Karpas-422 (cell line): ENCODE measurements at regions not wholly inside any gene's neighbourhood (a gene's known extent, or its start where the extent isn't known, plus 50 kb on each side); places are given as distances from the start of the nearest gene placed in this dataset.
"Not testable (repeated sequence)": the region's sequence is repeated elsewhere in the genome, so short reads cannot be mapped to it uniquely, and the experiment has no call there.

Source experiments
- DNase-seq: peaks from one replicate; pipeline ENCODE4 v3.0.0-alpha.2; 2015
- H2AFZ ChIP-seq: fragments of 200-600 bp; sonication (generic); 2 replicates; pipeline ENCODE4 v1.6.1; 2014; ENCODE audit warnings: antibody characterized with exemption, low read length, mixed read lengths
- H3K27ac ChIP-seq: fragments of 200-600 bp; sonication (generic); 2 replicates; pipeline ENCODE4 v1.5.1; 2014; ENCODE audit warnings: mild to moderate bottlenecking, low read length, moderate library complexity
- H3K27me3 ChIP-seq: fragments of 200-600 bp; sonication (generic); 2 replicates; pipeline ENCODE4 v1.6.1; 2014; ENCODE audit warnings: low read length, mixed read lengths
- H3K36me3 ChIP-seq: fragments of 200-600 bp; sonication (generic); 2 replicates; pipeline ENCODE4 v1.6.1; 2014; ENCODE audit warnings: low read length, mixed read lengths; ENCODE audit not compliant: insufficient read depth
- H3K4me1 ChIP-seq: fragments of 200-600 bp; sonication (generic); 2 replicates; pipeline ENCODE4 v1.6.1; 2014; ENCODE audit warnings: mild to moderate bottlenecking, low read length, mixed read lengths
- H3K4me2 ChIP-seq: fragments of 200-600 bp; sonication (generic); 2 replicates; pipeline ENCODE4 v1.6.1; 2014; ENCODE audit warnings: low read length, low read depth, mild to moderate bottlenecking; ENCODE audit not compliant: poor library complexity, severe bottlenecking
- H3K4me3 ChIP-seq: fragments of 200-600 bp; sonication (generic); 2 replicates; pipeline ENCODE4 v1.5.1; 2014; ENCODE audit warnings: mild to moderate bottlenecking, antibody characterized with exemption, low read length, mixed read lengths
- H3K79me2 ChIP-seq: fragments of 200-600 bp; sonication (generic); 2 replicates; pipeline ENCODE4 v1.6.1; 2014; ENCODE audit warnings: mild to moderate bottlenecking, low read length, mixed read lengths
- H3K9ac ChIP-seq: fragments of 200-600 bp; sonication (generic); 2 replicates; pipeline ENCODE4 v1.6.0; 2014; ENCODE audit warnings: low read length
- H3K9me2 ChIP-seq: fragments of 200-600 bp; sonication (generic), shearing (Covaris generic); replicated peaks from 2 replicates; pipeline ENCODE4 v1.6.0; 2014; ENCODE audit warnings: mild to moderate bottlenecking, low read length, moderate library complexity; ENCODE audit not compliant: insufficient read depth
- H3K9me3 ChIP-seq: fragments of 300-700, 200-600 bp; sonication (generic); 2 replicates; pipeline ENCODE4 v1.6.1; 2014; ENCODE audit warnings: low read length, mixed read lengths
- H4K20me1 ChIP-seq: fragments of 200-600 bp; sonication (generic); 2 replicates; pipeline ENCODE4 v1.6.1; 2014; ENCODE audit warnings: mild to moderate bottlenecking, antibody characterized with exemption, low read length, low read depth; ENCODE audit not compliant: insufficient read depth

DNA sequence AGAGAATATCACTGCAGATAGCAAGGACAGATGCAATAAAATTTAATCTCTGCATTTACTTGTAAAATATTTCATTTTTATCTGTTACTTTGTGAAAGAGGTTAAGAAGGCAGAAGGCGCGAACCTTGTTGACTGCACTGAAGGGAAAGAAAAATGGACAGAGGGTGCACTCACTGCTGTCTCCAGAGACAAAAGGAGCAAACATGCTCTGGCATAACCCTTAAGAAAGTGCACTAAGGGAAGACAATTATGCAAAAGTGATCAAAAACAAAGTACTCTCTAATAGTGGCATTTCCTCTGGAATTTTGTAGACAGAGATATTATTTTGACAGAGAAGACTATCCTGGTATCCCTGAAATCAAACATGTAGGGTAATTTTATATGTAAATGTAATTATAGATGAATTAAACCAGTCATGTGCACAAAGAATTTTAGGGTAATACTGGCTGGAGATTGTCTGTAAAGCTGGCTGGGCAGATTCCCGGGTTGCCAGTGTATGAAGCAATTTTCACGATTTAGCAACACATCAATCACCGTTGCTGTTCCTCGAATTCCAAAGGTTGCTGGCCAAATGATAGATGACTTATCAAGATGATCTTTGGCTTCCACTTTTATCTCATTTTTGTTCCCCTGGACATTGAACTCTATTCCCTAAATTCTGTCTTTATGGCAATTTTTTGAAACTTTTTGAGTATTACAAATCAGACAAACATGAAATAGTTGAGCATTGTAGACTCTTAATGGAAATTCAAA lies 1176.9 kb downstream of the SUCLG1 start:
- Histone ChIP-seq H3K27ac (no peak overlapping the region), H3K4me1 (no peaks in the 10 kb centered on the region), H3K9me2 (no peaks in the 10 kb centered on the region), H3K79me2 (no peaks in the 10 kb centered on the region), H3K4me3 (no peak overlapping the region), H3K4me2 (no peak overlapping the region), H4K20me1 (no peaks in the 10 kb centered on the region), H3K27me3 (no peaks in the 10 kb centered on the region), H2AFZ (no peak overlapping the region), H3K9ac (no peak overlapping the region), H3K9me3 (peaks cover 33% of the 10 kb centered on the region), H3K36me3 (no peaks in the 10 kb centered on the region)
- DNase-seq: no peak

DNA sequence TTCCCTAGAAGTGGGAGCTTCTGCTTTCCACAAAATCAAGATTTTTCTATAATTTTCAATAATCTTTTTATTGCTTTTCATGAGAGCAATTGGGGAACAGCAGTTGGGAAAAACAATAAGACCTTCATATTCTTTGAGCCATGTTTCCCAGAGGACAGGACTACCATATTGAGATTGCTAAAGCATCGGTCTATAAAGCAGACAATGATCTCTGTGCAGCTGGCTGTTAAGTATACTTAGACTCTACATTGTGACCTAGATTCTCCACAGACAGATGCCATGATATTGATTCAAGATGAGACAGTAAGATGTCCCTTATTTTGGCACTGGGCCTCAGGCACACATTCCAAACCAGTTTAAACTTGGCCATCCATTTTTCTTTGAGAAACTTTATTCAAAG lies 1178.7 kb downstream of the SUCLG1 start:
- Histone ChIP-seq H2AFZ (no peak overlapping the region), H3K4me3 (no peak overlapping the region), H3K36me3 (no peaks in the 10 kb centered on the region), H3K27me3 (no peaks in the 10 kb centered on the region), H3K9me3 (peaks cover 35% of the 10 kb centered on the region), H3K27ac (no peak overlapping the region), H3K79me2 (no peaks in the 10 kb centered on the region), H3K4me2 (no peak overlapping the region), H4K20me1 (no peaks in the 10 kb centered on the region), H3K9ac (no peak overlapping the region), H3K9me2 (no peaks in the 10 kb centered on the region), H3K4me1 (no peaks in the 10 kb centered on the region)
- DNase-seq: no peak

DNA sequence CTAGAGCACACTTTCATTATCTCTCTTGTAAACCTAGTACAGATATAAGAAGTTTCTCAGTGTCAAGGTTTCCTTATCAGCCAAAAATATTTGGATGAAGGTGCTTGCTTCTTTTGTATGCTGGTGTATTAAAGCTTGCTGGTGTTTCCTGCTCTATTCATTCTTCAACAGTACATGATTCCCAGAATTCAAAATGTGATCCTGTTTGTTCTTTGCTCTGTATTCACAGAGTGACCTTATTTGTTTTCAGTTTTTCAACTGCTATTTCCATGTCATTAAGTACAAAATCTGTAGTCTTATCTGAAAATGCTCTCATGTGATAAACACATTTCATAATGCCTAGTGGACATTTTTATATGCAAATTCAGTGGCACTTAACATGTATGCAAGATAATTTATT lies 1185.8 kb downstream of the SUCLG1 start:
- Histone ChIP-seq H3K9ac (no peak overlapping the region), H3K4me2 (no peak overlapping the region), H3K9me3 (peaks cover 54% of the 10 kb centered on the region), H3K4me1 (no peaks in the 10 kb centered on the region), H3K9me2 (no peaks in the 10 kb centered on the region), H3K79me2 (no peaks in the 10 kb centered on the region), H4K20me1 (no peaks in the 10 kb centered on the region), H3K36me3 (no peaks in the 10 kb centered on the region), H3K27me3 (no peaks in the 10 kb centered on the region), H3K4me3 (no peak overlapping the region), H2AFZ (no peak overlapping the region), H3K27ac (no peak overlapping the region)
- DNase-seq: no peak

DNA sequence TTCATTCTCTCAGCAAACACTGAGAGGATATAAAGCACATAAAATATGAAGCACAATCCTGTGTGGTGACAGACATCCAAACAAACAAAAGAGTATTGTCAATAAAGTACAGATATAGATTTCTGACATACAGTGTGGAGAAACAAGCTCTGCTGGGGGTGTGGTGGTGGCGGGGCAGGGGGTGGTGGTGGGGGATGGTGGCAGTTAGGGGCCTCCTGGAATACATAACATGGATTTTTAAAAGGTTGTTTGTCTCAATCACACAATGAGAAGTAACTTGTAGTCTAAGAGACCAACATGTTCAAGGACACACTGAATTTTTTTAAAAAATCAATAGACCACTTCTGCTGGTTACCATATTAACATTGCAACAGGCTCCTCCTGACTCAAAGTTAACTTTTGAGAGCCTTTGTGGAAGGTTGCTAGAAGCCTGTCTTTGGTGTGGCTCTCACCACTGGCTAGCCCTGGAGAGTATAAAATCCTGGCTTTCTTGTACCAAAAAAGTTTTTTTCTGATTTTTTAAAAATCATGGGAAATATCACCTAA lies 1197.4 kb downstream of the SUCLG1 start:
- no peaks in the 10 kb centered on the region for H3K79me2 ChIP-seq
- no peaks in the 10 kb centered on the region for H3K4me1 ChIP-seq
- no peaks in the 10 kb centered on the region for H3K36me3 ChIP-seq
- no peak overlapping the region for H3K27ac ChIP-seq
- no peaks in the 10 kb centered on the region for H4K20me1 ChIP-seq
- no peak overlapping the region for H3K4me2 ChIP-seq
- DNase-seq: no peak
- peaks cover 45% of the 10 kb centered on the region for H3K9me3 ChIP-seq
- no peak overlapping the region for H3K4me3 ChIP-seq
- H3K27me3 ChIP-seq: no peaks in the 10 kb centered on the region
- no peak overlapping the region for H2AFZ ChIP-seq
- no peaks in the 10 kb centered on the region for H3K9me2 ChIP-seq
- H3K9ac ChIP-seq: no peak overlapping the region

DNA sequence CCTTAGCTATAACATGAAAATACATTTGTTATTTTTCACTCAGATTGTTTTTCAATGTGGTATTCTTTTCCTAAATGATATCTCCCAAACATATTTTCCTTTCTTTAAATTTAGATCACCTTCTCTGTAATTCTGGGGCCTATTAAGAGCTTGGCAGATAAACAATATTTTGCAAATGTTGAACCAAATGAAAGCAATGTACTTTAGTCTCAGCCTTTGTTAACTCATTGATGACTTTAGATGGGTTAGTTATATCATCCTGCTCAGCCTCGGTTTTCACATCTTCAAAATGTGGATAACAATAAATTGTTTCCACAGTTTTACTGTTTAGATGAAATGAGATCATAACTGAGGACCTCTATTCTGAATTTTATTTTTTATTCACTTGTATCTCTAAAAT lies 1205.2 kb downstream of the SUCLG1 start:
- Histone ChIP-seq H3K4me2 (no peak overlapping the region), H3K9ac (no peak overlapping the region), H3K9me2 (no peaks in the 10 kb centered on the region), H3K27me3 (no peaks in the 10 kb centered on the region), H3K27ac (no peak overlapping the region), H3K36me3 (no peaks in the 10 kb centered on the region), H3K4me1 (no peaks in the 10 kb centered on the region), H3K79me2 (no peaks in the 10 kb centered on the region), H3K4me3 (no peak overlapping the region), H4K20me1 (no peaks in the 10 kb centered on the region), H3K9me3 (peaks cover 35% of the 10 kb centered on the region), H2AFZ (no peak overlapping the region)
- DNase-seq: no peak

DNA sequence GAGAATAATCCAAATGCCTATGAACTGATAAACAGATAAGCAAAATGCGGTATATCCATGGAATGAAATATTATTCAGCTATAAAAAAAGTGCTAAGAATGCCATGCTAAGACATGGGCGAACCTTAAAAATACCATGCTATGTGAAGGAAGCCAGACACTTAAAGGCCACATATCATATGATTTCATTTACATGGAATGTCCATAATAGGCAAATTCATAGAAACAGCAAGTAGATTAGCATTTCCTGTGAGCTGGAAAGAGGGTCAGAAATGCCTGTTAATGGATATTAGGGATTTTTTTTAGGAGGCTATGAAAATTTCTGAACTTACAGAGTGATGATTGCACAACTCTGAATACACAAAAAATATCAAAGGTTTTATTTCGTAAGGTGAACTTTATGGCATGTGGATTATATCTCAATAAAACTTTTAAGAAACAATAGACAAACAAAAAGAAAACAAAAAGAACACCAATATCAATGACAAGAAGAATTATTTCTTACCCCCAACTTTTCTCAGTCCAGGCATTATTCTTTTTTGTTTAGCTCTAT lies 1207.7 kb downstream of the SUCLG1 start:
- Histone ChIP-seq H3K4me3 (no peak overlapping the region), H2AFZ (no peak overlapping the region), H3K4me1 (no peaks in the 10 kb centered on the region), H3K4me2 (no peak overlapping the region), H3K36me3 (no peaks in the 10 kb centered on the region), H3K9me3 (peaks cover 23% of the 10 kb centered on the region; the same call in 1 of the 2 replicates), H3K9ac (no peak overlapping the region), H3K9me2 (no peaks in the 10 kb centered on the region), H3K27me3 (no peaks in the 10 kb centered on the region), H4K20me1 (no peaks in the 10 kb centered on the region), H3K27ac (no peak overlapping the region), H3K79me2 (no peaks in the 10 kb centered on the region)
- no peak for DNase-seq

DNA sequence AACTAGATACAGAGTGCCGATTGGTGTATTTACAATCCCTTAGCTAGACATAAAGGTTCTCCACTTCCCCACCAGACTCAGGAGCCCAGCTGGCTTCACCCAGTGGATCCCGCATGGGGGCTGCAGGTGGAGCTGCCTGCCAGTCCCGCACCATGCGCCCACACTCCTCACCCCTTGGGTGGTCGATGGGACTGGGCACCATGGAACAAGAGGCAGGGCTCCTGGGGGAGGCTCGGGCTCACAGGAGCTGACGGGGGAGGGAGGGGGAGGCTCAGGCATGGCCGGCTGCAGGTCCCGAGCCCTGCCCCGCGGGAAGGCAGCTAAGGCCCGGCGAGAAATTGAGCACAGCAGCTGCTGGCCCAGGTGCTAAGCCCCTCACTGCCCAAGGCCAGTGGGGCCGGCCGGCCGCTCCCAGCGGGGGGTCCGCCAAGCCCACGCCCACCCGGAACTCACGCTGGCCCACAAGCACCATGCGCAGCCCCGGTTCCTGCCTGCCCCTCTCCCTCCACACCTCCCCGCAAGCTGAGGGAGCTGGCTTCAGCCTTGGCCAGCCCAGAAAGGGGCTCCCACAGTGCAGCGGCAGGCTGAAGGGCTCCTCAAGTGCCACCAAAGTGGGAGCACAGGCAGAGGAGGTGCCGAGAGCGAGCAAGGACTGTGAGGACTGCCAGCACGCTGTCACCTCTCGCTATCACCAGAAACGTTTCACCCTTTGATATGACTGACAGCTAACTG lies 1213.1 kb downstream of the SUCLG1 start:
- peaks cover 16% of the 10 kb centered on the region for H3K9me3 ChIP-seq
- H3K27me3 ChIP-seq, H3K79me2 ChIP-seq, DNase-seq, H3K9me2 ChIP-seq, H4K20me1 ChIP-seq, H3K4me1 ChIP-seq, H3K4me2 ChIP-seq, H3K4me3 ChIP-seq, H3K9ac ChIP-seq, H3K27ac ChIP-seq, H2AFZ ChIP-seq, H3K36me3 ChIP-seq: not testable (repeated sequence)

DNA sequence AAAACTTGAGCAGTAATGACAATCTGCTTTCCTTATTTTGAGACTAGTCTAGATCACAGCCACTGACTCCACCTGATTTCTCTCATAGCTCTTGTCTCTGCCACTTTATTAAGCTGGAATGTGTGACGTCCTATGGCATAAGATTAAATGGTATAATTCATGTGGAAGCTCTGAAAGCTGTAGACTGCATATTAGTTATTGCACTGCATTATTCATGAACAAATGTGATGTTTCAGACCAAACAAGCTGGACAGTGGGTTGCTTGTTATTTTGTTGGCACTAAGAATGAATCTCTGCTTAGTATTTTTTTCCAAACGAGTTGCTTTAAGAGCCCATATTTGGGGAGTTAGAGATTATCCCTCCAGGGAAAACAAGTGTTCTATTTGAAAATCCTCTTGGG lies 1218.5 kb downstream of the SUCLG1 start:
- Histone ChIP-seq H3K4me2 (no peak overlapping the region), H3K9ac (no peak overlapping the region), H3K79me2 (no peaks in the 10 kb centered on the region), H2AFZ (no peak overlapping the region), H3K27ac (no peak overlapping the region), H3K9me2 (no peaks in the 10 kb centered on the region), H3K9me3 (peaks cover 32% of the 10 kb centered on the region), H3K4me3 (no peak overlapping the region), H3K27me3 (no peaks in the 10 kb centered on the region), H4K20me1 (no peaks in the 10 kb centered on the region), H3K36me3 (no peaks in the 10 kb centered on the region), H3K4me1 (no peaks in the 10 kb centered on the region)
- DNase-seq: no peak
